ENCODE measurements at regions not wholly inside any gene's neighbourhood (a gene's known extent, or its start where the extent isn't known, plus 50 kb on each side); places are given as distances from the start of the nearest gene placed in this dataset.

GRCh38 chr5:133670336-133670735 is 58.0 kb upstream of the FSTL4 start:
- Histone ChIP-seq H3K9me3 (ENCODE audit: control insufficient read depth, insufficient read depth, low read depth, low read length) (no peaks in the 10 kb centered on the region), H3K27ac (ENCODE audit: low read length) (no peak overlapping the region), H3K4me3 (ENCODE audit: low read depth in 2 of 2, low read length in 2 of 2) (no peak overlapping the region), H3K27me3 (ENCODE audit: control insufficient read depth, insufficient read depth, low read length) (peaks cover 14% of the 10 kb centered on the region; the same call in 1 of the 2 replicates), H3K4me1 (ENCODE audit: control insufficient read depth, insufficient read depth, low read length) (no peaks in the 10 kb centered on the region), H3K36me3 (ENCODE audit: control insufficient read depth, insufficient read depth, low read length) (no peaks in the 10 kb centered on the region)
- ChIA-PET POLR2A (no interaction called here), CTCF (interaction anchor here (0.6 kb wide), 1 partner anchor 10 kb away, joined by 3 read pairs; no protein-coding TSS in a partner anchor)
- BruUV-seq (replicated peaks) = no TSS peak
- in situ Hi-C loops (cut with HindIII; ENCODE audit: low pct_unique_long_range_greater_than_20kb, low sequenced_read_pairs) = no loop called here
- ATAC-seq = no peak
- intact Hi-C loops (cut with micrococcal nuclease; ENCODE audit: unreplicated experiment) = no loop called here
- no peak for DNase-seq (ENCODE audit: low read depth, low spot score)
- TF ChIP-seq, protein P1, sequence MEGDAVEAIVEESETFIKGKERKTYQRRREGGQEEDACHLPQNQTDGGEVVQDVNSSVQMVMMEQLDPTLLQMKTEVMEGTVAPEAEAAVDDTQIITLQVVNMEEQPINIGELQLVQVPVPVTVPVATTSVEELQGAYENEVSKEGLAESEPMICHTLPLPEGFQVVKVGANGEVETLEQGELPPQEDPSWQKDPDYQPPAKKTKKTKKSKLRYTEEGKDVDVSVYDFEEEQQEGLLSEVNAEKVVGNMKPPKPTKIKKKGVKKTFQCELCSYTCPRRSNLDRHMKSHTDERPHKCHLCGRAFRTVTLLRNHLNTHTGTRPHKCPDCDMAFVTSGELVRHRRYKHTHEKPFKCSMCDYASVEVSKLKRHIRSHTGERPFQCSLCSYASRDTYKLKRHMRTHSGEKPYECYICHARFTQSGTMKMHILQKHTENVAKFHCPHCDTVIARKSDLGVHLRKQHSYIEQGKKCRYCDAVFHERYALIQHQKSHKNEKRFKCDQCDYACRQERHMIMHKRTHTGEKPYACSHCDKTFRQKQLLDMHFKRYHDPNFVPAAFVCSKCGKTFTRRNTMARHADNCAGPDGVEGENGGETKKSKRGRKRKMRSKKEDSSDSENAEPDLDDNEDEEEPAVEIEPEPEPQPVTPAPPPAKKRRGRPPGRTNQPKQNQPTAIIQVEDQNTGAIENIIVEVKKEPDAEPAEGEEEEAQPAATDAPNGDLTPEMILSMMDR (IDR thresholded peaks at IDR 0.05) = no peak
- no peak for TF ChIP-seq POLR2AphosphoS5 (IDR thresholded peaks at IDR 0.05; ENCODE audit: low read depth, low read length)
- no peak for TF ChIP-seq SIN3A (IDR thresholded peaks at IDR 0.05; ENCODE audit: borderline replicate concordance, insufficient read depth, low read depth, low read length)
- no peak for TF ChIP-seq TCF7L2 (IDR thresholded peaks at IDR 0.05; ENCODE audit: low read depth, low read length)
- TF ChIP-seq, protein P2, sequence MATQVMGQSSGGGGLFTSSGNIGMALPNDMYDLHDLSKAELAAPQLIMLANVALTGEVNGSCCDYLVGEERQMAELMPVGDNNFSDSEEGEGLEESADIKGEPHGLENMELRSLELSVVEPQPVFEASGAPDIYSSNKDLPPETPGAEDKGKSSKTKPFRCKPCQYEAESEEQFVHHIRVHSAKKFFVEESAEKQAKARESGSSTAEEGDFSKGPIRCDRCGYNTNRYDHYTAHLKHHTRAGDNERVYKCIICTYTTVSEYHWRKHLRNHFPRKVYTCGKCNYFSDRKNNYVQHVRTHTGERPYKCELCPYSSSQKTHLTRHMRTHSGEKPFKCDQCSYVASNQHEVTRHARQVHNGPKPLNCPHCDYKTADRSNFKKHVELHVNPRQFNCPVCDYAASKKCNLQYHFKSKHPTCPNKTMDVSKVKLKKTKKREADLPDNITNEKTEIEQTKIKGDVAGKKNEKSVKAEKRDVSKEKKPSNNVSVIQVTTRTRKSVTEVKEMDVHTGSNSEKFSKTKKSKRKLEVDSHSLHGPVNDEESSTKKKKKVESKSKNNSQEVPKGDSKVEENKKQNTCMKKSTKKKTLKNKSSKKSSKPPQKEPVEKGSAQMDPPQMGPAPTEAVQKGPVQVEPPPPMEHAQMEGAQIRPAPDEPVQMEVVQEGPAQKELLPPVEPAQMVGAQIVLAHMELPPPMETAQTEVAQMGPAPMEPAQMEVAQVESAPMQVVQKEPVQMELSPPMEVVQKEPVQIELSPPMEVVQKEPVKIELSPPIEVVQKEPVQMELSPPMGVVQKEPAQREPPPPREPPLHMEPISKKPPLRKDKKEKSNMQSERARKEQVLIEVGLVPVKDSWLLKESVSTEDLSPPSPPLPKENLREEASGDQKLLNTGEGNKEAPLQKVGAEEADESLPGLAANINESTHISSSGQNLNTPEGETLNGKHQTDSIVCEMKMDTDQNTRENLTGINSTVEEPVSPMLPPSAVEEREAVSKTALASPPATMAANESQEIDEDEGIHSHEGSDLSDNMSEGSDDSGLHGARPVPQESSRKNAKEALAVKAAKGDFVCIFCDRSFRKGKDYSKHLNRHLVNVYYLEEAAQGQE (IDR thresholded peaks at IDR 0.05; ENCODE audit: insufficient read depth in 1 of 2, low read depth in 2 of 2, low read length in 1 of 2) = no peak

DNA sequence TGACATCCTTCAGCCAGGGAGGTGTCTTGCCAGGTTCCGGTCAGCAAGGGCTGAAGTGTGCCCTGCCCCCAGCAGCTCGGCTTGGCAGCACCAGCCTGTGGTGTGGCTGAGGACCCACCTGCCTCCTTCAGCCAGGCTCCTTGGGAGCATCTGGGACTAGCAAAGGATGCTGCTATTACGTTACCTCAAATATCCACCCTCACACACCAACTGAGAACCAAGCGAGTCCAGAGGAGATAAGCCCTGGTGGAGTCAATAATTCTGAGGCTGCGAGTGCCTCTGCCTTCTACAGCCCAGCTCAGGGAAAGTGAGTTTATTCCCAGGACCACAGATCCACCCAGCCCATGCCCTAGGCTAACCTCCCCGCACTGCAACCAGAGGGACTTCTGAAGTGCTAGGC is 57.1 kb upstream of the FSTL4 start:
- no peaks in the 10 kb centered on the region for H3K4me1 ChIP-seq (ENCODE audit: control insufficient read depth, insufficient read depth, low read length)
- H3K36me3 ChIP-seq (ENCODE audit: control insufficient read depth, insufficient read depth, low read length) = no peaks in the 10 kb centered on the region
- H3K4me3 ChIP-seq (ENCODE audit: low read depth in 2 of 2, low read length in 2 of 2) = no peak overlapping the region
- TF ChIP-seq, protein P1 (IDR thresholded peaks at IDR 0.05) = no peak
- TF ChIP-seq TCF7L2 (IDR thresholded peaks at IDR 0.05; ENCODE audit: low read depth, low read length) (no peak), POLR2AphosphoS5 (IDR thresholded peaks at IDR 0.05; ENCODE audit: low read depth, low read length) (no peak), SIN3A (IDR thresholded peaks at IDR 0.05; ENCODE audit: borderline replicate concordance, insufficient read depth, low read depth, low read length) (no peak)
- TF ChIP-seq, protein P2 (IDR thresholded peaks at IDR 0.05; ENCODE audit: insufficient read depth in 1 of 2, low read depth in 2 of 2, low read length in 1 of 2) = no peak
- H3K27me3 ChIP-seq (ENCODE audit: control insufficient read depth, insufficient read depth, low read length) = peaks cover 12% of the 10 kb centered on the region; the same call in 1 of the 2 replicates
- ChIA-PET CTCF (interaction anchor here (0.6 kb wide), 1 partner anchor 11 kb away, joined by 3 read pairs; no protein-coding TSS in a partner anchor), POLR2A (no interaction called here)
- no TSS peak for BruUV-seq (replicated peaks)
- in situ Hi-C loops (cut with HindIII; ENCODE audit: low pct_unique_long_range_greater_than_20kb, low sequenced_read_pairs) = no loop called here
- intact Hi-C loops (cut with micrococcal nuclease; ENCODE audit: unreplicated experiment) = no loop called here
- no peaks in the 10 kb centered on the region for H3K9me3 ChIP-seq (ENCODE audit: control insufficient read depth, insufficient read depth, low read depth, low read length)
- no peak for DNase-seq (ENCODE audit: low read depth, low spot score)
- ATAC-seq = no peak
- H3K27ac ChIP-seq (ENCODE audit: low read length) = no peak overlapping the region

Measured in Panc1 (cell line).